Activated CD4-positive, alpha-beta T cell treated with anti-CD3 and anti-CD28 coated beads, Interleukin-2, amount 50 U/mL, for 16 hours (primary cell): ENCODE measurements at regions not wholly inside any gene's neighbourhood (a gene's known extent, or its start where the extent isn't known, plus 50 kb on each side); places are given as distances from the start of the nearest gene placed in this dataset.
"Not testable (repeated sequence)": the region's sequence is repeated elsewhere in the genome, so short reads cannot be mapped to it uniquely, and the experiment has no call there.

Experiments used
- DNase-seq: peaks from one replicate; pipeline ENCODE4 v3.0.0-alpha.2; 2020

- not testable (repeated sequence) for DNase-seq
Measured at GRCh38 chr9:78172610-78173009, 63.3 kb upstream of the CEP78 start.

DNA sequence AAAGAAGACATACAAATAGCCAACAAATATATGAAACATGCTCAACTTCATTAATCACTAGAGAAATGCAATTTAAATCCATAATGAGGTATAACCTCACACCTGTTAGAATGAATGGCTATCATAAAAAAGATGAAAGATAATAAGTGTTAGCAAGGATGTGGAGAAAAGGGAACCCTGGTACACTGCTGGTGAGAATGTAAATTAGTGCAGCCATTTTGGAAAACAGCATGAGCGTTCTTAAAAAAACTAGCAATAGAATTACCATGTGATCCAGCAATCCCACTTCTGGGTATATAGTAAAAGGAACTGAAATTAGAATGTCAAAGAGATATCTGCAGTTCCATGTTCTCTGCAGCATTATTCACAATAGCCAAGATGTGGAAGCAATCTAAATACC, 64.2 kb upstream of the CEP78 start:
- no peak for DNase-seq

DNA sequence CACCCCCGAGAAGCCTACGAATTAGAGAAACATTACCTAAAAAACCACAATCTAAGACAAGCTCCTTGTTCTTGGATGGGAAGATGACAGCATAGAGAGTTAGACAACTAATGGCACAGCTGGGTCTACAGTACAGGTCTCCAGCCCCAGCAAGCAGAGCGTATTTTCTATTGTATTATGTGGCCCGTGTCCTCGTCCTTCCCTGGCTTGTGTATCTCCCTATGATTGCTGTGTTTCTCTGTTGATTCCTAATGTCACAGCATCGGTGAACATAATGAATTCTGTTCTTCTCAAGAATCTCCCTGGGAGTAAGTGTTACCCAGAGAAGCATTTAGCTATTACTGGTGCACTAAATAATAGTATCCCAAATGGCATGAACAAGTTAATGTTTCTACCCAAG, 66.8 kb upstream of the CEP78 start:
- DNase-seq: no peak

- DNase-seq: no peak
Measured at GRCh38 chr9:78167356-78167755, 68.5 kb upstream of the CEP78 start.

GRCh38 chr9:78163834-78164233, 72.0 kb upstream of the CEP78 start:
- no peak for DNase-seq

DNA sequence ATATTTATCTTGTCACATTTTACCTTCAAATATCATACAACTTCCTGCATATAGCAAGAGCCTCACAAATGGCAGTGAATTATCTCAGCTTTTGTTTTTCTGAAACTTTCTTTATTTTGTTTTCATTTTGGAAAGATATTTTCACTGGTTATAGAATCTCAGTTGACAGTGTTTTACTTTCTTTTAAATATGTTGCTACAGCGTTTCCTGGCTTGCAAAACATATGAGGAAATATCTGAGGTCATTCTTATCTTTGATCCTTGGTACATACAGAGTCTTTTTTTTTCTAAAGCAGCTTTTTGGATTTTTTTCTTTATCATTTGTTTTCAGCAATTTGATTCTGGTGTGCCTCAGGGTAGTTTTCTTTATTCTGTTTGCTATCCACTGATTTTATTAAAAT, 77.6 kb upstream of the CEP78 start:
- DNase-seq: no peak

GRCh38 chr9:78150983-78151356, 84.9 kb upstream of the CEP78 start:
- no peak for DNase-seq

GRCh38 chr9:78150312-78150982, 85.4 kb upstream of the CEP78 start:
- no peak for DNase-seq

GRCh38 chr9:78149702-78150291, 86.1 kb upstream of the CEP78 start:
- no peak for DNase-seq

- DNase-seq: no peak
Measured at GRCh38 chr9:78146241-78146640, 89.6 kb upstream of the CEP78 start.

- DNase-seq: no peak
Measured at GRCh38 chr9:78144663-78145377, 91.1 kb upstream of the CEP78 start.

GRCh38 chr9:78144008-78144381, 91.9 kb upstream of the CEP78 start:
- no peak for DNase-seq

DNA sequence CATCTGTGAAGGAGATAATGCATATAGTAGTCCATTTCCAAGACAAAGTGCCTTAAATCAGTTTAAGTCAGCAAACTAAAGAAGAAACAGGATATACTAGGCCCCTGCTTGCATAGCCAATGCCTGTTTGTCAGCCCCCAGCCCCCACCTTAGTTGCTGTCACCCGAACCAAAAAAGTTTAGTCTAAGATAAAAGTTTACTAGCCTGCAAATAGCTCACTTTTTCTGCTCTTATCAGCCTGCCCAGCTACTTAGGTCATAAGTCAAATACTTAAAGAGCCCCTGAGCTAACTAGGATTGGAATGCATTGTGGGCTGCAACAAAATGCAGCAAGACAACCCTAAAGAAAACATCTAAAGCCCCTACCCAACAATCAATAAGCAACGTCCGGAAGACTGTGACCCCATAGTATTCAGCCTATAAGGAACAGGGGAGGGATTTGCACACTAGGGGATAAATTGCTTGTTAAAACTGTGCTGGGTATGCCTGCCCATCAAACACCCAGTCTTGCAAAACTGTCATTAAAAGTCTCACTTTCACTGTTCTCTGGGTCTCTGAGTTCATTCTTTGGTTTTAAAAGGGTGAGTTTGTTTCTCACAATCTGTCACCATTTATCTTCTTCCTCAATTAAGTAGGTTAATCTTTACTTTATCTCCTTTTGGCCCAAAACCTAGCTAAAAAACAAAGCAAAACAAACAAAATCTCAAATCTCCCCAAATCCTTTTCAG, 92.4 kb upstream of the CEP78 start:
- peak; percentile 25 for DNase-seq

GRCh38 chr9:78142264-78142663, 93.6 kb upstream of the CEP78 start:
- DNase-seq: not testable (repeated sequence)

- DNase-seq: peak; percentile 39
Measured at GRCh38 chr9:78133751-78134150, 102.1 kb upstream of the CEP78 start.

DNA sequence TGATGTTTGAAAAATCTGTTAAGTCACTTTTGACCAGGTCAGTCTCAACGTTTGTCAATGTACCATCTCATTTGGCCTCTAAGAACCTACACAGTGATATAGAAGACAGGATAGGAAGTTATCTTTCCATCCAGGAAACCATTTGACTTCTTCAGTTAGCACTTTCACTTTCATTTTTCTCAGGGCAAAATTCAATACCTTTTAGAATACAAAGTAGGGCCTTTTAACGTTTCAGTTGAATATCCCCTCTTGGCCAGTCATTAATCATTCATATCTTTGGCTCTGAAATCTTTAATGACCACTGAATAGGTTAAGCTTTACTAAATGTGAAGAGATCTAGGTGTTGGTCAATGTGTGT, 101.1 kb upstream of the GNAQ start:
- peak; percentile 22 for DNase-seq

GRCh38 chr9:78131969-78132700, 100.5 kb upstream of the GNAQ start:
- no peak for DNase-seq

DNA sequence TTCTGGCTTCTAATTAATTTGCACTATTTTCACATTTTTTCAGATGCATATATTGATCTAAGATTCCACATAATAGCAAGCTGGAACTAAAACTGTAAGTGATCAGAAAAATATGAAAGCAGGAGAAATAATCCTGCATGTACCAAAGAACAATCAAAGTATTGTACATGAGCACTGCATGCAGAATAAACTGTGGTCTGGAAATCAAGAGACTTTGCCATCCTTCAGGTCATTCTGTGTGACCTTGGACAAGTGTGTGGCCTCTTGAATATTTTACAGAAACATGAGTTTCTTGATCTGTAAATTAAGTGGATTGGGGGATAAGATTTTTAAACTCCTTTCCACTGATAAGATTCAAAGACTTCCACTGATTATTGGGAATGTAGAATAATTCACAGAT, 99.2 kb upstream of the GNAQ start:
- DNase-seq: no peak

GRCh38 chr9:78130004-78130403, 98.4 kb upstream of the GNAQ start:
- DNase-seq: no peak

GRCh38 chr9:78127279-78128225, 95.9 kb upstream of the GNAQ start:
- no peak for DNase-seq

DNA sequence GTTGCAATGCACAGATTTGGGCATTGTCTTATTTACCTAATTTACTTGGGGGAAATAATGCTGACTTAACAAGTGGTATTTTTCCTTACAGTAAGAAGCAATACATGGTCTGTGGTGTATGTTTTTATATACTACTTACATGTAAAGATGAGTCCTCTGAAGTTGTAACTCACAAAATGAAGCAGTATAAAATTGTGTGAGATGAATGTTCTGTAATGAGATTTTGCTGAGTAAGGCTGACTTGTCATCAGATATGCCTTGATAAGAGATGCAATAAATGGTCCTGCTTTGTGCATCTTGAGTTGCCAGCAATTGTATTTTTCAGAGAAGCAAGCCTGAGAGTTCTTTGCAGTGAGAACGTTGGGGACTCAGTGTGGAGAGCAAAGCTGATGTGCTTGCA, 92.2 kb upstream of the GNAQ start:
- DNase-seq: no peak

- no peak for DNase-seq
Measured at GRCh38 chr9:78122631-78123030, 91.0 kb upstream of the GNAQ start.
